Parathyroid adenoma (tissue), 2 donors: ENCODE measurements at regions not wholly inside any gene's neighbourhood (a gene's known extent, or its start where the extent isn't known, plus 50 kb on each side); places are given as distances from the start of the nearest gene placed in this dataset.
"Not testable (repeated sequence)": the region's sequence is repeated elsewhere in the genome, so short reads cannot be mapped to it uniquely, and the experiment has no call there.

ENCODE experiments used
- H2AFZ ChIP-seq: fragments of 300-600 bp; sonication (generic); one replicate; pipeline ENCODE4 v1.7.0; 2017; ENCODE audit warnings: antibody characterized with exemption, mild to moderate bottlenecking
- H3K27ac ChIP-seq: fragments of 300-600 bp; sonication (generic); one replicate; pipeline ENCODE4 v1.7.0; 2017
- H3K27me3 ChIP-seq: fragments of 300-600 bp; sonication (generic); one replicate; pipeline ENCODE4 v1.7.0; 2017; ENCODE audit warnings: low read length; ENCODE audit not compliant: control insufficient read depth, insufficient read depth
- H3K36me3 ChIP-seq: fragments of 300-600 bp; sonication (generic); one replicate; pipeline ENCODE4 v1.7.0; 2017; ENCODE audit warnings: low read length; ENCODE audit not compliant: control insufficient read depth, insufficient read depth
- H3K4me1 ChIP-seq: fragments of 300-600 bp; sonication (generic); one replicate; pipeline ENCODE4 v1.7.0; 2017; ENCODE audit warnings: control low read depth
- H3K4me2 ChIP-seq: fragments of 300-600 bp; sonication (generic); one replicate; pipeline ENCODE4 v1.7.0; 2017; ENCODE audit warnings: low read length
- H3K4me3 ChIP-seq: fragments of 300-600 bp; sonication (generic); one replicate; pipeline ENCODE4 v1.7.0; 2017; ENCODE audit warnings: low read depth, low read length
- H3K79me2 ChIP-seq: fragments of 300-600 bp; sonication (generic); one replicate; pipeline ENCODE4 v1.7.0; 2017; ENCODE audit warnings: control low read depth
- H3K9ac ChIP-seq: fragments of 300-600 bp; sonication (generic); one replicate; pipeline ENCODE4 v1.7.0; 2017; ENCODE audit warnings: mild to moderate bottlenecking
- H3K9me3 ChIP-seq: fragments of 300-600 bp; sonication (generic); one replicate; pipeline ENCODE4 v1.7.0; 2017; ENCODE audit warnings: low read length; ENCODE audit not compliant: control insufficient read depth
- TF ChIP-seq, protein P1 (sequence below): fragments of 300-600 bp; sonication (generic); IDR thresholded peaks from one replicate; pipeline ENCODE4 v1.7.0; 2017; ENCODE audit warnings: antibody characterized with exemption, mild to moderate bottlenecking
- donor health status: primary hyperparathyroidism.

DNA sequence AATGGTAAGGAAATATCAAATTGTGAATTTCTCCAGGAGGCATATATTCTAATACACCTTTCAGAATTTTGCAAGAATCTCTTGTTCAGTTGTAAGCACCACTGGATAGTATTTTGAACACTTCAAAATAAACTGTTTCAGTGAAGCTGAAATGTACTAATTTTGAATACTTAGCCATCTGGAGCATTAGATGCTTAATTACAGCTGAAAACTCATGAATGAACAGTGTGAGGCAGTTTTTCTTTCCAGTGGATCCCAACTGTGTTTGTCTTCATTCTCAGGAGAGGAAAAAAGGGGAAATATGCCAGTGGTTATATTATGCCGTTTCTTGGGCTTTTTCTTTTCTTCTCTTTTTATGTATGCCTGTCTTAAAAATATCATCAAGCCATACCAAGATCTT, 306.0 kb upstream of the SEMA6A start:
- Histone ChIP-seq H3K27ac (no peak overlapping the region), H3K27me3 (no peaks in the 10 kb centered on the region), H3K9me3 (no peaks in the 10 kb centered on the region), H2AFZ (no peak overlapping the region), H3K79me2 (no peaks in the 10 kb centered on the region), H3K4me3 (no peak overlapping the region), H3K9ac (no peak overlapping the region), H3K4me1 (no peaks in the 10 kb centered on the region), H3K36me3 (no peaks in the 10 kb centered on the region), H3K4me2 (no peak overlapping the region)
- TF ChIP-seq, protein P1, sequence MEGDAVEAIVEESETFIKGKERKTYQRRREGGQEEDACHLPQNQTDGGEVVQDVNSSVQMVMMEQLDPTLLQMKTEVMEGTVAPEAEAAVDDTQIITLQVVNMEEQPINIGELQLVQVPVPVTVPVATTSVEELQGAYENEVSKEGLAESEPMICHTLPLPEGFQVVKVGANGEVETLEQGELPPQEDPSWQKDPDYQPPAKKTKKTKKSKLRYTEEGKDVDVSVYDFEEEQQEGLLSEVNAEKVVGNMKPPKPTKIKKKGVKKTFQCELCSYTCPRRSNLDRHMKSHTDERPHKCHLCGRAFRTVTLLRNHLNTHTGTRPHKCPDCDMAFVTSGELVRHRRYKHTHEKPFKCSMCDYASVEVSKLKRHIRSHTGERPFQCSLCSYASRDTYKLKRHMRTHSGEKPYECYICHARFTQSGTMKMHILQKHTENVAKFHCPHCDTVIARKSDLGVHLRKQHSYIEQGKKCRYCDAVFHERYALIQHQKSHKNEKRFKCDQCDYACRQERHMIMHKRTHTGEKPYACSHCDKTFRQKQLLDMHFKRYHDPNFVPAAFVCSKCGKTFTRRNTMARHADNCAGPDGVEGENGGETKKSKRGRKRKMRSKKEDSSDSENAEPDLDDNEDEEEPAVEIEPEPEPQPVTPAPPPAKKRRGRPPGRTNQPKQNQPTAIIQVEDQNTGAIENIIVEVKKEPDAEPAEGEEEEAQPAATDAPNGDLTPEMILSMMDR, result no peak

DNA sequence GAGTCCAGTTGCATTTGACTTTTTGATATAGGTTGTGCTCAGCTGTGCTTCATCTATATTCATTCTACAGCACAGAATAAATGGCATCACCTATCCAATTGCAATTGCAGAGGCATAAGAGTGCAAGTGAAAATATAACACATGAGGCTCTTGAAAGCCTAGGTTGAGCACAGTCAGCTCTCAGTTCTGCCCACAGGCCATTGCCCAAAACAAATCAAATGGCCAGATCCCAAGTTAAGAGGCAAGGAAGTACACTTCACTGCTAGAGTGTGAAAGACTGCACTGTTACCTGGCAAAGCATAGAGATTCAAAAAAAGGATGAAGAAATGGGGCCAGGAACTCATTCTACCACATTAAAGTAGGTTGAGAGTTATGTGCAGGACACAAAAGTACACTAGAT, 305.5 kb upstream of the SEMA6A start:
- Histone ChIP-seq H3K27me3 (no peaks in the 10 kb centered on the region), H3K9me3 (no peaks in the 10 kb centered on the region), H3K4me2 (no peak overlapping the region), H3K36me3 (no peaks in the 10 kb centered on the region), H3K4me3 (no peak overlapping the region), H3K4me1 (no peaks in the 10 kb centered on the region), H2AFZ (no peak overlapping the region), H3K79me2 (no peaks in the 10 kb centered on the region), H3K27ac (no peak overlapping the region), H3K9ac (no peak overlapping the region)
- TF ChIP-seq, protein P1, result no peak

DNA sequence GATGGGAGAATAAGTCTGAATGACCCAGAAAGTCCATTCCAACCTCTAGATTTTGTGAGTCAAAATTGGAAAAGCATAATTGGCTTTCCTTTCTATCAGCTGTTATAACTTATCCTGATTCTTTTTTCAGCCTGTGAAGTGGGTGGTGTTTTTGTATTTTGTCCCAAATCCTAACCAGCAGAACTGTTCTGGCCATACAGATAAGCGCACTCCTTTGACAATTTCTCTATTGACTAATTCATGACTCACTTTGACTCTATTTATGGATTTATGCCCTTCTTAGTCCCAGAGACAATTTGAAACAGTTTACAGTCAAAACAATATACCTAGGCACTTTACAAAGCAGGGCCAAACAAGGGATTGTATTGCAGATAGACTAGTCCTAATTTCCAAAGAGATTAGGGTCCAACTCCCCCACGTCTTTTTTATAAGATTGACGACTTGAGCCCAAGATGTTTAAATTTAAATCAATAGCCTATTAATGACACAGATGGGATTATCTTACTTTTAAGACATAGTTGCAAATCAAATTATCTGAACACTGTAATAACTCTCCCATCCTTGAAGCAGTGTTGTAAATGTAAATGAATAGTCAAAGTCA, 301.7 kb upstream of the SEMA6A start:
- no peaks in the 10 kb centered on the region for H3K9me3 ChIP-seq
- H3K4me2 ChIP-seq, result no peak overlapping the region
- H3K4me1 ChIP-seq, result no peaks in the 10 kb centered on the region
- no peaks in the 10 kb centered on the region for H3K27me3 ChIP-seq
- TF ChIP-seq, protein P1, result no peak
- no peak overlapping the region for H3K4me3 ChIP-seq
- H3K36me3 ChIP-seq, result no peaks in the 10 kb centered on the region
- H2AFZ ChIP-seq, result no peak overlapping the region
- H3K9ac ChIP-seq, result no peak overlapping the region
- no peak overlapping the region for H3K27ac ChIP-seq
- no peaks in the 10 kb centered on the region for H3K79me2 ChIP-seq

DNA sequence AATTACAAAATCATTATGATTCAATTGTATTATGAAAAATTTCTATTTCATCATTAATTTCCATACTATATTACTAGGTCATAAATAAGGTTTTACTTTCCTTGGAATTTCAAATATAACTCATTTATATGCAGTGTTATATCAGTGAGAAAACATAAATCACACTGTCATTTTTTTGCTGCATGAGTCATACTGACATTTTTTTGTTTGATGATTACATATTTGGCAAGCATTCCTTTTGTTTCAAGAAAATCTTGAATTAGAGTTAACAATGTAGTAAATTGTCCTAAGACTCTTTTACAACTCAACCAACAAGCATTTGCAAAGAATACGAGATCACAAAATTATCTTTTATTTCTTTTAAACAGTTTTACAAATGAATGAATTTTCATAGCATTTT, 298.4 kb upstream of the SEMA6A start:
- Histone ChIP-seq H3K9me3 (no peaks in the 10 kb centered on the region), H3K79me2 (no peaks in the 10 kb centered on the region), H2AFZ (no peak overlapping the region), H3K27me3 (no peaks in the 10 kb centered on the region), H3K9ac (no peak overlapping the region), H3K27ac (no peak overlapping the region), H3K4me2 (no peak overlapping the region), H3K36me3 (no peaks in the 10 kb centered on the region), H3K4me3 (no peak overlapping the region), H3K4me1 (no peaks in the 10 kb centered on the region)
- TF ChIP-seq, protein P1, result no peak

DNA sequence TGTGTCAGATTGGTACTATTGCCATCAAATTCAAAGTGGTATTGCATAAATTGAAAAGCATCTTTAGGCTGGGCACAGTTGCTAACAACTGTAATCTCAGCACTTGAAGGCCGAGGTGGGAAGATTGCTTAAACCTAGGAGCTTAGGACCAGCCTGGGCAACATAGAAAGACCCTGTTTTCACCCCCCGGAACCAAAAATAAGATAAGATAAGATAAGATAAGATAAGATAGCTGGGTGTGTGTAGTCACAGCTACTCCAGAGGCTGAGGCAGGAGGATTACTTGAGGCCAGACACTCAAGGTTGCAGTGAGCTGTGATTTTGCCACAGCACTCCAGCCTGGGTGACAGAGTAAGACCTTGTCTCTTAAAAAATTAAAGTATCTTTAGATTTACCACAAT, 297.9 kb upstream of the SEMA6A start:
- no peaks in the 10 kb centered on the region for H3K9me3 ChIP-seq
- TF ChIP-seq, protein P1, result no peak
- no peak overlapping the region for H3K9ac ChIP-seq
- H3K4me1 ChIP-seq, result no peaks in the 10 kb centered on the region
- no peaks in the 10 kb centered on the region for H3K79me2 ChIP-seq
- H3K36me3 ChIP-seq, result no peaks in the 10 kb centered on the region
- H2AFZ ChIP-seq, result no peak overlapping the region
- no peak overlapping the region for H3K4me3 ChIP-seq
- H3K27me3 ChIP-seq, result no peaks in the 10 kb centered on the region
- H3K27ac ChIP-seq, result no peak overlapping the region
- H3K4me2 ChIP-seq, result no peak overlapping the region

DNA sequence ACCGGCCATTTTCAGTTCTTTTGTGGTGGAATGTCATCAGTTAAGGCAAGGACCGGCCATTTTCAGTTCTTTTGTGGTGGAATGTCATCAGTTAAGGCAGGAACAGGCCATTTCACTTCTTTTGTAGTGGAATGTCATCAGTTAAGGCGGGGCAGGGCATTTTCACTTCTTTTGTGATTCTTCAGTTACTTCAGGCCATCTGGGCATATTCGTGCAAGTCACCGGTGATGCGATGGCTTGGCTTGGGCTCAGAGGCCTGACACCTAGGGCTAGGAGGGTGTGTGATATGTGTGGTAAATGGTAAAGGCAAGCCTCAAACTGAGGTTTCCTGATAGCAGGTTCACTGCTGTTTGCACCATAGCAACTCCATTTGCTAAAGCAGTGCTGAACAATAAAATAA, 293.2 kb upstream of the SEMA6A start:
- not testable (repeated sequence) for H3K4me2 ChIP-seq, H2AFZ ChIP-seq, H3K79me2 ChIP-seq, H3K9ac ChIP-seq, H3K36me3 ChIP-seq, H3K4me3 ChIP-seq, H3K9me3 ChIP-seq, H3K27ac ChIP-seq, H3K27me3 ChIP-seq
- peaks cover 27% of the 10 kb centered on the region for H3K4me1 ChIP-seq
